ENCODE measurements at regions not wholly inside any gene's neighbourhood (a gene's known extent, or its start where the extent isn't known, plus 50 kb on each side); places are given as distances from the start of the nearest gene placed in this dataset.

DNA sequence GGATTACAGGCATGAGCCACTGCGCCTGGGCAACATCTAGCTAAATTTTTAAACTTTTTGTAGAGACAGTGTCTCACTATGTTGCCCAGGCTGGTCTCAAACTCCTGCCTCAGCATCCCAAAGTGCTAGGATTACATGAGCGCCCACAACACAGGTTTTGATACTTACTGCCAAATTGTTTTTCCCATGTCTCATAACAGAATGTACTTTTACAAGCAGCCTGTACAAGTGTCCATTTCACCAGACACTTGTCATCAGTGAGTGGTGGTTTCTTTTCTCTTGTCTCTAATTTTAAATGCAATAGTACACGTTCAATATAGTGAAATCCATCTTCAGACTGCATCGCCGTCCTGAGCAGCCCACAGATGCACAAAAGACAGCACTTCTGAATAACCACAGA, 116.4 kb upstream of the LYZL2 start:
- no peaks in the 10 kb centered on the region for H3K9me3 ChIP-seq (ENCODE audit: insufficient read depth, low read depth, low read length)
- no peak for TF ChIP-seq EZH2phosphoT487 (IDR thresholded peaks at IDR 0.05; ENCODE audit: borderline replicate concordance)
- TF ChIP-seq, protein P1, sequence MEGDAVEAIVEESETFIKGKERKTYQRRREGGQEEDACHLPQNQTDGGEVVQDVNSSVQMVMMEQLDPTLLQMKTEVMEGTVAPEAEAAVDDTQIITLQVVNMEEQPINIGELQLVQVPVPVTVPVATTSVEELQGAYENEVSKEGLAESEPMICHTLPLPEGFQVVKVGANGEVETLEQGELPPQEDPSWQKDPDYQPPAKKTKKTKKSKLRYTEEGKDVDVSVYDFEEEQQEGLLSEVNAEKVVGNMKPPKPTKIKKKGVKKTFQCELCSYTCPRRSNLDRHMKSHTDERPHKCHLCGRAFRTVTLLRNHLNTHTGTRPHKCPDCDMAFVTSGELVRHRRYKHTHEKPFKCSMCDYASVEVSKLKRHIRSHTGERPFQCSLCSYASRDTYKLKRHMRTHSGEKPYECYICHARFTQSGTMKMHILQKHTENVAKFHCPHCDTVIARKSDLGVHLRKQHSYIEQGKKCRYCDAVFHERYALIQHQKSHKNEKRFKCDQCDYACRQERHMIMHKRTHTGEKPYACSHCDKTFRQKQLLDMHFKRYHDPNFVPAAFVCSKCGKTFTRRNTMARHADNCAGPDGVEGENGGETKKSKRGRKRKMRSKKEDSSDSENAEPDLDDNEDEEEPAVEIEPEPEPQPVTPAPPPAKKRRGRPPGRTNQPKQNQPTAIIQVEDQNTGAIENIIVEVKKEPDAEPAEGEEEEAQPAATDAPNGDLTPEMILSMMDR (conservative IDR thresholded peaks at IDR 0.05; ENCODE audit: low read length) = no peak
- no peak overlapping the region for H3K4me3 ChIP-seq (ENCODE audit: low read length, poor library complexity, severe bottlenecking)
- H3K79me2 ChIP-seq (ENCODE audit: insufficient read depth, low read length) = no peaks in the 10 kb centered on the region
- H3K4me1 ChIP-seq (ENCODE audit: insufficient read depth, low read length, poor library complexity, severe bottlenecking) = peaks cover 7% of the 10 kb centered on the region
- no peak overlapping the region for H3K4me2 ChIP-seq (ENCODE audit: low read depth, low read length, poor library complexity, severe bottlenecking)
- no peak overlapping the region for H3K9ac ChIP-seq (ENCODE audit: low read depth, low read length, poor library complexity, severe bottlenecking)
- H2AFZ ChIP-seq (ENCODE audit: low read length) = no peak overlapping the region
- no peaks in the 10 kb centered on the region for H3K27me3 ChIP-seq (ENCODE audit: insufficient read depth, low read length, poor library complexity, severe bottlenecking)
- H3K9me2 ChIP-seq (replicated peaks; ENCODE audit: low read depth, low read length) = no peaks in the 10 kb centered on the region
- H3K36me3 ChIP-seq (ENCODE audit: insufficient read depth, low read length) = no peaks in the 10 kb centered on the region
- no peaks in the 10 kb centered on the region for H4K20me1 ChIP-seq (ENCODE audit: insufficient read depth, low read length, poor library complexity, severe bottlenecking)
- H3F3A ChIP-seq (ENCODE audit: low read depth) = no peaks in the 10 kb centered on the region

DNA sequence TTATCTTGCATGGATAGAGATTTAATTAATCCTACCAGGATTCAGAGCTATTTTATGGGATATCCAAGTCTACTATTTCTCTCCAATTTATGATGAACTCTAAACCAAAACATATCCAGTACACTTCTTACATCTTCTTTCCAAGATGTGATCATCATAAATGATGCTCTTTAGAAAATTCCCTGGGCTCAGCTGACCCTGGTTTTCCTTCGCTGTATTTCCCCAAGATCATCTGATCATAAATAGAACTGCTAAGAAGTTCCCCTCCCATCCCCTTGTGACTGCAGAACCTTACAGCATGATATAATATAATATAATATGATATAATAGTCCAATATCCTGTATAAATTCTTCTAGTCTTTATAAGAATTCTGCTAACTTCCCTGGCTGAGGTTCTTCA, 114.6 kb upstream of the LYZL2 start:
- no peaks in the 10 kb centered on the region for H3K9me3 ChIP-seq (ENCODE audit: insufficient read depth, low read depth, low read length)
- H2AFZ ChIP-seq (ENCODE audit: low read length) = no peak overlapping the region
- no peaks in the 10 kb centered on the region for H3K79me2 ChIP-seq (ENCODE audit: insufficient read depth, low read length)
- no peaks in the 10 kb centered on the region for H3F3A ChIP-seq (ENCODE audit: low read depth)
- H3K27me3 ChIP-seq (ENCODE audit: insufficient read depth, low read length, poor library complexity, severe bottlenecking) = no peaks in the 10 kb centered on the region
- H3K4me2 ChIP-seq (ENCODE audit: low read depth, low read length, poor library complexity, severe bottlenecking) = no peak overlapping the region
- TF ChIP-seq, protein P1 (conservative IDR thresholded peaks at IDR 0.05; ENCODE audit: low read length) = no peak
- TF ChIP-seq EZH2phosphoT487 (IDR thresholded peaks at IDR 0.05; ENCODE audit: borderline replicate concordance) = no peak
- H3K9ac ChIP-seq (ENCODE audit: low read depth, low read length, poor library complexity, severe bottlenecking) = no peak overlapping the region
- H3K4me1 ChIP-seq (ENCODE audit: insufficient read depth, low read length, poor library complexity, severe bottlenecking) = no peaks in the 10 kb centered on the region
- H3K36me3 ChIP-seq (ENCODE audit: insufficient read depth, low read length) = no peaks in the 10 kb centered on the region
- no peaks in the 10 kb centered on the region for H4K20me1 ChIP-seq (ENCODE audit: insufficient read depth, low read length, poor library complexity, severe bottlenecking)
- no peak overlapping the region for H3K4me3 ChIP-seq (ENCODE audit: low read length, poor library complexity, severe bottlenecking)
- H3K9me2 ChIP-seq (replicated peaks; ENCODE audit: low read depth, low read length) = no peaks in the 10 kb centered on the region

DNA sequence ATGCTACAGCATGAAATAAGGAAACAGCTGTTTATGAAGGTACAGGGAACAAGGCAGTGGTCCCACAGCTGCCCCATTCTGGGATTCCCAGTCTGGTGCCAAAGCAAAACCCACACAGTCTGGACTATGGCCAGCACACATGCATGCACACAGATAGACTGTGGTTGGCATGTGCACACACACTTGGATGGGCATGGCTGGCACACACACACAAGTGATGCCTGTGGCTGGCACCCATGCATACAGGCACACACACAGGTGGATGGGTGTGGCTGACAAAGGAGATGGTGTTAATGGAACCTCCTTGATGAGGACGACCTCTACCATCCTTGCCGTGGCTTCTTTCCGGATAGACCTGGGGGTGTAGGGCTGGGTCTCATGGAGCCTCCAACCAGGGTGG, 114.0 kb upstream of the LYZL2 start:
- H3K9me3 ChIP-seq (ENCODE audit: insufficient read depth, low read depth, low read length) = no peaks in the 10 kb centered on the region
- no peak overlapping the region for H3K4me2 ChIP-seq (ENCODE audit: low read depth, low read length, poor library complexity, severe bottlenecking)
- no peak overlapping the region for H2AFZ ChIP-seq (ENCODE audit: low read length)
- H3K27me3 ChIP-seq (ENCODE audit: insufficient read depth, low read length, poor library complexity, severe bottlenecking) = no peaks in the 10 kb centered on the region
- H3K9ac ChIP-seq (ENCODE audit: low read depth, low read length, poor library complexity, severe bottlenecking) = no peak overlapping the region
- no peaks in the 10 kb centered on the region for H3K36me3 ChIP-seq (ENCODE audit: insufficient read depth, low read length)
- H3K79me2 ChIP-seq (ENCODE audit: insufficient read depth, low read length) = no peaks in the 10 kb centered on the region
- H4K20me1 ChIP-seq (ENCODE audit: insufficient read depth, low read length, poor library complexity, severe bottlenecking) = no peaks in the 10 kb centered on the region
- no peak overlapping the region for H3K4me3 ChIP-seq (ENCODE audit: low read length, poor library complexity, severe bottlenecking)
- H3K9me2 ChIP-seq (replicated peaks; ENCODE audit: low read depth, low read length) = no peaks in the 10 kb centered on the region
- TF ChIP-seq, protein P1 (conservative IDR thresholded peaks at IDR 0.05; ENCODE audit: low read length) = no peak
- TF ChIP-seq EZH2phosphoT487 (IDR thresholded peaks at IDR 0.05; ENCODE audit: borderline replicate concordance) = no peak
- no peaks in the 10 kb centered on the region for H3F3A ChIP-seq (ENCODE audit: low read depth)
- no peaks in the 10 kb centered on the region for H3K4me1 ChIP-seq (ENCODE audit: insufficient read depth, low read length, poor library complexity, severe bottlenecking)
